ENCODE measurements at regions not wholly inside any gene's neighbourhood (a gene's known extent, or its start where the extent isn't known, plus 50 kb on each side); places are given as distances from the start of the nearest gene placed in this dataset.

DNA sequence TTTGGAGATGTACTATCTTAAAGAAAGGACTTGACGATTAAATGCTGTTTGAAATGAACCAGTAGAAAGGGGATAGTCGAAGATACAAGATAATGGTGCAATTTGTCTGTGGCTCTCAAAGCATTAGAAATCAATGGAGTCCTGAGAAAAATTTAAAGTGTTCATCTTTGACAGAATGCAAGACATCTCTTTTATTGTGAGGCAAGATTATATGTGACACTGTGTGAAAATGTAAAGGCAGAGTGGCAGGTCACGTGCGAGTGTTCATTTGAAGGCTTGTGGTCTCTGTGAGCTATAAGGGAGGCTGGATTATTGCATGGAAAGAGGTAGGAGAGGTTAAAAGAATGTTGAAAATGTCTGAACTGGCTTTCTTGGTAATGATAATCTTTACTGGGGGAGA, 709.2 kb downstream of the DSC3 start:
- Histone ChIP-seq H3K4me1 (no peaks in the 10 kb centered on the region), H3K27me3 (no peaks in the 10 kb centered on the region), H3K27ac (no peak overlapping the region), H3K4me3 (no peak overlapping the region), H3K9me3 (no peaks in the 10 kb centered on the region), H3K36me3 (no peaks in the 10 kb centered on the region)
- TF ChIP-seq, protein P1, sequence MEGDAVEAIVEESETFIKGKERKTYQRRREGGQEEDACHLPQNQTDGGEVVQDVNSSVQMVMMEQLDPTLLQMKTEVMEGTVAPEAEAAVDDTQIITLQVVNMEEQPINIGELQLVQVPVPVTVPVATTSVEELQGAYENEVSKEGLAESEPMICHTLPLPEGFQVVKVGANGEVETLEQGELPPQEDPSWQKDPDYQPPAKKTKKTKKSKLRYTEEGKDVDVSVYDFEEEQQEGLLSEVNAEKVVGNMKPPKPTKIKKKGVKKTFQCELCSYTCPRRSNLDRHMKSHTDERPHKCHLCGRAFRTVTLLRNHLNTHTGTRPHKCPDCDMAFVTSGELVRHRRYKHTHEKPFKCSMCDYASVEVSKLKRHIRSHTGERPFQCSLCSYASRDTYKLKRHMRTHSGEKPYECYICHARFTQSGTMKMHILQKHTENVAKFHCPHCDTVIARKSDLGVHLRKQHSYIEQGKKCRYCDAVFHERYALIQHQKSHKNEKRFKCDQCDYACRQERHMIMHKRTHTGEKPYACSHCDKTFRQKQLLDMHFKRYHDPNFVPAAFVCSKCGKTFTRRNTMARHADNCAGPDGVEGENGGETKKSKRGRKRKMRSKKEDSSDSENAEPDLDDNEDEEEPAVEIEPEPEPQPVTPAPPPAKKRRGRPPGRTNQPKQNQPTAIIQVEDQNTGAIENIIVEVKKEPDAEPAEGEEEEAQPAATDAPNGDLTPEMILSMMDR (IDR thresholded peaks at IDR 0.05): no peak
- no peak for TF ChIP-seq POLR2A (IDR thresholded peaks at IDR 0.05)
- ATAC-seq (no peak), DNase-seq (no peak)
- intact Hi-C loops (cut with DNase I): no loop called here
- 87 to 90% (median 89%) methylated on average over 4 of the region's 4 CpGs for WGBS, 4 donors

DNA sequence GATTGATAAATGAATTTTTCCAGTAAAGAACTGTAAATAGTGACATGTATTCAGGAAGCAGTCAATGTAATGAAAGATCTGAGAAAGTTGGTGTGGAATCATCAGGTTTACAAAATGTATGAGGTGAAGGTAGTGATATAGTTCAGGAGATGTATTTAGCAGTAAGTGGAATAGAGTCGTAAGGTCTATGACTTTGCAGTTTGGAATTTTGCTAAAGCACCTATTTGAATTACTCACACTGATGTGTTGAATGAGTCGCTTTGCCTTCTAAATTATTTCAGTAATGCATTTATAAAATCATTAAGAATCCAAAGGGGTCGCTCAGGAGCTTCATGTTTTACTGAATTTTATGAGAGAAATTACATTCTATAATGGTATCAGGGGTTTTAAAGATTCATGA, 713.7 kb downstream of the DSC3 start:
- Histone ChIP-seq H3K9me3 (no peaks in the 10 kb centered on the region), H3K27me3 (no peaks in the 10 kb centered on the region), H3K27ac (no peak overlapping the region), H3K36me3 (no peaks in the 10 kb centered on the region), H3K4me3 (no peak overlapping the region), H3K4me1 (no peaks in the 10 kb centered on the region)
- no peak for TF ChIP-seq POLR2A (IDR thresholded peaks at IDR 0.05)
- TF ChIP-seq, protein P1 (IDR thresholded peaks at IDR 0.05): no peak
- WGBS, 4 donors: 89 to 92% (median 90%) methylated on average over 3 of the region's 3 CpGs
- intact Hi-C loops (cut with DNase I): no loop called here
- ATAC-seq (no peak), DNase-seq (no peak)

DNA sequence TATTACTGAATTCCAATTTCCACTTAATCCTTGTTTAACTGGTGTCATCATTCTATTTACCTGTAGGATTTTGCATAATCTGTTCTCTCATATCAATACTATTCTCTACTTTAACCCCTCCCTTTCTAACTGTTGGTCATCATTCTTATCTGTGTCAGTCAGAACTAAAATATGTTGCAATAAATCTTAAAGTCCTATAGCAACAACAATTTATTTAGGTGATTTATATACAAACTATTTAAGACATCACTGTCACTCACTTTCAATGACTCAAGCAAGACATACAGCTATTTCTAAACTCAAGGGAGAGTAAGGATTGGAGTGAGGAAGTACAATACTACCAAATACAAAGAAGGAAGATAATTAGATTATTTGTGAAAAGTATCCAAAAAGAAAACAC, 740.4 kb downstream of the DSC3 start:
- TF ChIP-seq POLR2A (IDR thresholded peaks at IDR 0.05): no peak
- no peaks in the 10 kb centered on the region for H3K9me3 ChIP-seq
- no peak overlapping the region for H3K27ac ChIP-seq
- DNase-seq: no peak
- no peaks in the 10 kb centered on the region for H3K4me1 ChIP-seq
- no peak for ATAC-seq
- no peak overlapping the region for H3K4me3 ChIP-seq
- no peaks in the 10 kb centered on the region for H3K27me3 ChIP-seq
- intact Hi-C loops (cut with DNase I): no loop called here
- H3K36me3 ChIP-seq: no peaks in the 10 kb centered on the region

DNA sequence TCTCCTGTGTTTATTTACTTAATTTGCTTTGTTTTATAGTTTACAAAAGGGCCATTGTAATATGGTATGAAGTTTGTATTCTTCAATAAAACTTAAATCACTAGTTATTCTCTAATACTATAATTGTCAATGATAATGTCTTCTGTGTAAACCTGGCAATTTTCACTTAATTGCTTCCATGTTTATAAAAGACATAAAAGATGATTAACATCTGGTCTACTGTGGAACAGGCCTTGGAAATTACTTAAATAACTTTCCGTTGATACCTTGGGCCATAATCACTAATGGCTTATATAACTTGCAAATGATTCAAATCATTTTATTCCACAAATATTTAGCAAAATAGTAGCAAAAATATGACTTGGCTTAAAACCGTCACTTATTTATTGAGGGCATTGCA, 743.8 kb downstream of the DSC3 start:
- H3K27me3 ChIP-seq: no peaks in the 10 kb centered on the region
- intact Hi-C loops (cut with DNase I): no loop called here
- H3K4me3 ChIP-seq: no peak overlapping the region
- no peak for ATAC-seq
- 74 to 82% (median 80%) methylated on average over 2 of the region's 2 CpGs for WGBS, 4 donors
- no peaks in the 10 kb centered on the region for H3K9me3 ChIP-seq
- TF ChIP-seq, protein P1 (IDR thresholded peaks at IDR 0.05): no peak
- TF ChIP-seq POLR2A (IDR thresholded peaks at IDR 0.05): no peak
- no peaks in the 10 kb centered on the region for H3K36me3 ChIP-seq
- H3K27ac ChIP-seq: no peak overlapping the region
- no peak for DNase-seq
- H3K4me1 ChIP-seq: no peaks in the 10 kb centered on the region

DNA sequence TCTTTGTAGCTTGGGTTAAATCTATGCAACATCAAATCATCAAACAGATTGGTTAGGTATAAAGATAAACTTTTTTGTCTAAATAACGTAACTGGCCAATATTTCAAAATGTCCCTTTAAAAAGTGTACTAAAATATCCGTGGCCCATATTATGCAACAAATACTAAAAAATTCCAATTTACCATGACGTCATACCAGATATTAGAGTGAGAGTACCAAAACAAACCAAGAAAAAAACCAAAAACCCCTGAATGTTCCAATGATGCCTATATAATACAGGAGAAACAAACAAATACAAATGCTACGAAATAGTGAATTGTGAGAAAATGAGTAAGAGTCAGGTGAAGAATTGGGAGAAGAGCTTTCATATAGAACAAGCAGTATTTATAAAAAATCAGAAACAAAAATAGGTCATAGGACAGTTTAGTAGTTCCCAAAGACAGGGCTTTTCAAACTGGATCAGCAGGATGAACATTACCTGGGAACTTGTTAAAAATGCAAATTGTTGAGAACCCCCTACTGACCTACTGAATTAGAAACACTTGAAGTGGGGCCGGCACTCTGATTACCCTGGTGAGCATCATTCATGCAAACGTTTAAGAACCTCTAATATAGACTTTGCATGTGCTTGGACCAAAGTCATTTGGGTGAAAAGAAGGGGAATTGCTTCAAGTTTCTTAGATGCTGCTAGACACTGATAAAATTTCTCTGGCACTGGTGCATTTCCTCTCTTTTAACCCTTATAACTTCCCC, 753.7 kb downstream of the DSC3 start:
- Histone ChIP-seq H3K4me3 (no peak overlapping the region), H3K27ac (no peak overlapping the region), H3K27me3 (no peaks in the 10 kb centered on the region), H3K9me3 (peaks cover 0 to 6% (median 0%) of the 10 kb centered on the region in 12 donors), H3K4me1 (no peaks in the 10 kb centered on the region), H3K36me3 (no peaks in the 10 kb centered on the region)
- DNase-seq (no peak), ATAC-seq (no peak)
- TF ChIP-seq, protein P1 (IDR thresholded peaks at IDR 0.05): no peak
- TF ChIP-seq POLR2A (IDR thresholded peaks at IDR 0.05): no peak
- intact Hi-C loops (cut with DNase I): loop anchor here in 6 of 10 donors (2.0 to 10.0 kb wide), 4 partner anchors 28 to 674 kb away; no protein-coding TSS in a partner anchor
- 48 to 63% (median 60%) methylated on average over 6 of the region's 6 CpGs for WGBS, 4 donors

All from heart left ventricle (tissue), 16 donors.